ENCODE measurements at regions not wholly inside any gene's neighbourhood (a gene's known extent, or its start where the extent isn't known, plus 50 kb on each side); places are given as distances from the start of the nearest gene placed in this dataset.

- DNase-seq (ENCODE audit: low spot score) (no peak), FAIRE-seq (no peak)
These were observed 154.1 kb downstream of the TRIM29 start for GRCh38 chr11:119983816-119984215.

DNA sequence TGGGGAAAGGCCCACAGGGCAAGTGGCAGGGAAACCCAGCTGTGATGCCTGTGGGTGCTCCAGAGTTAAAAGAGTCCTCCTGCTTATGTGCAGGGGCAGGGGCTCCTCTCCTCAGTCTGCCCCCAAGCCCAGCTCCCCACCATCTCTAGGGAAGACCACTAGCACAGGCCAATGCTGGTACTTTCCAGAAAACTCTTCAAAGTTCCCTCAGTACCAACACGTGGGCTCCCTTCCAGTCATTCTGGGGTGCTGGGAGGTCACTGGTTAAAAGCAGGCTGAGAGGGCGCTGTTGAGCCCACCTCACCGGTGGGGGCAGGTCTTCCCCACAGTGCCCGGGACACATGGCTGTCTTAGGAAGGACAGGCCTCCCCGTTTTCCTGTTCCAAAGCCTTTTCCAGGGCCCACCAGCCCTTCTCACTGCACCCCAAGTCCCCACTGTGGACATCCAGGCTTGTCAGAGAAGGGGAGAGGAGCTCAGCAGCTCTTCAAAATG is 154.6 kb downstream of the TRIM29 start:
- FAIRE-seq: no peak
- DNase-seq (ENCODE audit: low spot score): no peak

DNA sequence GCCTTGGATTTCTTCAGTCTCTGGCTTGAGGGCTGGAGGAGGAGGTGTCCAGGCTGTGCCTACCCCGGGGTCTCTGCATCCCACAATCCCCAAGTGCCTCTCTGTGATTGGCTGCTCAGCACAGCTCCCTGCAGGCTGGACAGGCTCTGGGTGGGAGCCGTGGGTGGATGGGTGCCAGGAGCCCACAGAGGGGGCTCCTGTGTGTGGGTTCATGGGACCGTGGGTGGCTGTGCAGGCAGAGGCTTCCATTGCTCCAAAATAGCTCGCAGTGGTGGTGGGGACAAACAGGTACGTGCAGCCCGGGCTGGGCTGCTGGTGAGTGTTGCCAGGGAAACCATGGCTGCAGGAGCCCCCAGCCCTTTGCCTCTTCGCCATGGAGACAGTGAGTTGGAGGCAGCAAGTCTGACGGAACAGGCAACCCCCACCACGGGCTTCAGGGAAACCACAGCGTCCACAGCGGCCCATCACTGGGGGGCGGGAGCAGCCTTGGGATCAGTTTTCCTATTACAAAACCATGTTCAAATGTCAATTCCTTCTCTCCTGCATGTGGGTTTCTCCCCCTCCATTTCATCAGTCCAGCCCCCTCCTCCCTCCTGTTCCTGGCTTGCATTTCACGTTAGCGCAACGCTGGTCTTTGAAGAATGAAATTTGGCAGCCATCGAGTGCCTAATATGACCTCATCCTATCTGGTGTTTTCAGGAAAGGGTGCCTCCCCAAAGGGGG is 155.2 kb downstream of the TRIM29 start:
- FAIRE-seq (no peak), DNase-seq (ENCODE audit: low spot score) (no peak)

DNA sequence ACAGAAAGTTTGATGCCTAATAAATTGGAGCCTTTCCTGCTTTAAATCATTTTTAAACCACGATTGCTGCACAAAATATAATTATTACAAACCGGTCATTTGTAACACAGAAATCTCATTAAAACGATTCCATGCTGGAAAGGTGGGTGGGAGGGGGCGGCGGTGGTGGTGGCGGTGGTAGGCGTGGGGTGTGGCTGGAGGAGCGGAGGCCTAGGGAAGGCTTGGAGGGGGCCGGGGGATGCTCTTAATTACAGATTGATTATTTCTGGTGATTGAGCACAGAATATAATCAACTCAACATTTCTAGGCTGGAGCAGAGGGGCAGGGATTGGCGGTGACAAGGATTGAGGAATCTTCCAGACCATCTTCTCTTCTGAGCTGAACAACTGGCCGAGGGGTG is 157.5 kb downstream of the TRIM29 start:
- DNase-seq (ENCODE audit: low spot score) (no peak), FAIRE-seq (no peak)

- no peak for DNase-seq (ENCODE audit: low spot score)
- no peak for FAIRE-seq
These were observed 158.2 kb downstream of the TRIM29 start for GRCh38 chr11:119979701-119980100.

GRCh38 chr11:119978696-119979095 is 159.2 kb downstream of the TRIM29 start:
- no peak for FAIRE-seq
- DNase-seq (ENCODE audit: low spot score): no peak

DNA sequence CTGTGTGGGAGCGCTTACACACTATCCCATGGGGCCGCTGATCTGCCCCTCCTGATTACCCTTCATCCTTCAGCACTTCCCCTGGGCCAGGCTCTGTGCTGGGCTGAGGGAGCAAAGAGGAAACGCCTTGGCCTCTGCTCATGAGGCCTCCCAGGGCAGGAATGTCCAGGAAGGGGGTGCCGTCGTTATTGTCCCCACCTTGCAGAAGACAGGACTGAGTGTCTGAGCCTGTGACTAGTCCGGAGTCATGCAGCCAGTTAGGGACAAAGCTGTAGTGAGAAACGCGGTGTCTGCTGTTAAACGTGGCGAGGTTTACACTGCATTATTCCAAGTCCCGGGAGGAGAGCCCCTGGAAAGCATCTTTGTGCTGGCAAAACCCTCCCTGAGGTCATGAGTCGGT is 160.0 kb downstream of the TRIM29 start:
- no peak for DNase-seq (ENCODE audit: low spot score)
- no peak for FAIRE-seq

DNA sequence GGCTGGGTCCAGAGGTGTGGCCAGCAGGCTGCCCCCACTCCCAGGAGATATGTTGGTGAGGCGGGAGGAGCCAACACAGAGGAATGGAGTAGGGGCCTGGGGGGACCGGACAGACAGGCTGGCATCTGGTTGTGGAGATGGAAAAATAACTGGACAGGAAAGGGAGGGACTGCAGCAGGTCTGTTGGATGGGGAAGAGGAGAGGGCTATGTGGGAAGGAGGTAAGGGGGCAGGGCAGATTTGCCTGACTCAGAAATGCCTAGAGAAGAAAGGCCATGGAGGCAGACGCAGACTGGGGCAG is 160.4 kb downstream of the TRIM29 start:
- DNase-seq (ENCODE audit: low spot score) (no peak), FAIRE-seq (no peak)

DNA sequence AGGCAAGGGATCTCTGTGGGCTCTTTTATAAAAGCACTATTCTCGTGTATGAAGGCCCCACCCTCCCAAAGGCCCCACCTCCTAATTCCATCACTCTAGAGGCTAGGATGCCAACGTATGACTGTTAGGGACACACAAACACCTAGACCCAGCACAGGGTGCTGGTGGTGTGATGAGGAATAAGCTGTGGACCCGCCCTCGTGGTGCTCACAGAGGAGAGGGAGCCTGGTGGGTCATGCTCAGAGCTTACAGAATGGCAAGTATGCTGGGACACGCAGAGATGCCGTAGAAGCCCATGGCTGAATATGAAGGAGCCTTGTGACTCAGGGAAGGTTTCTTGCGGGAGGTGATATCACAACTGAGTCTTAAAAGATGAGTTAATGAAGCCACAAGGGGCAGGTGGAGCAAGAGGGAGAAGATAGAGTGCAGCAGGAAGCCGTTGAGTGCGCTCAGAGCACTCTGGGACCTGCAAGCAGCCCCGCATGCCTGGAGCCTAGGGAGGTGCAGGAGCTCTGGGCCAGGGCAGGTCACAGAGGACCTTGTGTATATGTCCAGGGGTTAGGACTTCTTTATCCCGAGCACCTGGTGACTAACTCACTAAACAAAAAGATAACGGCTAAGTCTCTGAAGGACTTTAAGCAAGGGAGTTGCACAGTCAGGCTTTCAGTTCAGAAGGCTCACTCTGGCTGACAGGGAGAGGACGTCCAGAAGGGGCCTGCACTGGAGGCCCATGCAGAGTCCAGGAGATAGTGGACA is 160.9 kb downstream of the TRIM29 start:
- FAIRE-seq (no peak), DNase-seq (ENCODE audit: low spot score) (no peak)

DNA sequence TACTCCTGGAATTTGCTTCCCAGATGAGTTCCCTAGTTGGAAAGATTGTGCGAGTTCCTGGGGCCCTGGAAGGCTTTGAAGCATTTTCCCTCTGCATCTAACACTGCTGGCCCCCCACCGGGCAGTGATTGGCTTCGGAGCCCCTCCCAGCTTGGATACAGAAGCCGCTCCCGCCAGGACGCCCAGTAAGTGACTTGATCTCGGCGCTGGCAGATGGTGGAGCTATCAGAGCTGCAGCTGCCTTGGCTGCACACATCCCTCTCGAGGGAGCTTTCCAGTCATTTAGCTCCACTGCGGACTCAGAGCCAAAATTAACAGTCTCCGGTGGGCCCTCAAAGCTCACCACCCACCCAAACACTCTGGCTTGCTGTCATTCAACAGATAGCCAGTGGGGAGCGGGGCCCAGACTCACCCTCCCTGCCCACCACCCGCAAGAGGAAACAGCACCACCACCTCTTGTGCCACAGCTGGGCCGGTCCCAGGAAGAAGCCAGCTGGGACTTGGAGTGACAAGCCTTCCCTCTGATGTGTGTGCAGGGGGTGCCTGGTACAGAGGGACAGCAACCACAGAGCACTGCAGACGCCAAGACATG is 162.3 kb downstream of the TRIM29 start:
- DNase-seq (ENCODE audit: low spot score) (no peak), FAIRE-seq (no peak)

DNA sequence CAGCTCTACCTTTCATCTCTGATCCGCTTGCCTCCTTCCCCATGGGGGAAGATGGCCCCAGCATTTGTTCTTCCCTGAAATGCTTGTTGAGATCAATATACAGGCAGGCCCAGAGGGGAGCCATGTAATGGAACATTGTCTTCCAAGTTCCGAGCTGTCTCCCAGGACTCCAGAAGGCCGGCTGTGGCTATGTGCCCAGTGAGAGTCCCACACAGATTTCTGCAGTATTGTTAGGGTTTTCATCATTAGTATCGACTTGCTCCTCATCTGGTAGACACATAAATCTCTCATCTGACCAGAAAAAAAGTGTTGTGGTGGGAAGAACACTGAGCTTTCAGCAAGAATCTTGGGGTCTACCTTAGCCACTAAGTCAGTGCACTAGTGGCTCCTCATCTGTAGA is 163.4 kb downstream of the TRIM29 start:
- DNase-seq (ENCODE audit: low spot score) (no peak), FAIRE-seq (no peak)

GRCh38 chr11:119974051-119974450 is 163.9 kb downstream of the TRIM29 start:
- FAIRE-seq (no peak), DNase-seq (ENCODE audit: low spot score) (no peak)

DNA sequence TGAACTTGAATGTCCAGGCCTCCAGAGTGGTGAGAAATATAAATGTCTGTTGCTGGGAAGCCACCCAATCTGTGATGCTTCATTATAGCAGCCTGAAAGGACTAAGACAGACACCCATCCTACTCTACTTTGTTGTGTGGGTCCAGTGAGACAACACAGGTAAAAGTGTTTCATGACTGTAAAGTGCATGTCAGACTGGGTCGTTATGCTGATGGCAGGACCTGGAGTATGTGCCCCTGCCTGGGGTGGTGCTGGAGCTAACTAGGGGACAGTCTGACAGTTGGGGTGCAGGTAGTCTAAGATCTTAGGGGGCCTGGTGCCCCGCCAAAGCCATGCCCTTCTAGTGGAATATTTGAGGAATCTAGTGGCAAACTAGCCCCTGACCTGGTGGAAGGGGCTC is 165.6 kb downstream of the TRIM29 start:
- DNase-seq (ENCODE audit: low spot score) (no peak), FAIRE-seq (no peak)

DNA sequence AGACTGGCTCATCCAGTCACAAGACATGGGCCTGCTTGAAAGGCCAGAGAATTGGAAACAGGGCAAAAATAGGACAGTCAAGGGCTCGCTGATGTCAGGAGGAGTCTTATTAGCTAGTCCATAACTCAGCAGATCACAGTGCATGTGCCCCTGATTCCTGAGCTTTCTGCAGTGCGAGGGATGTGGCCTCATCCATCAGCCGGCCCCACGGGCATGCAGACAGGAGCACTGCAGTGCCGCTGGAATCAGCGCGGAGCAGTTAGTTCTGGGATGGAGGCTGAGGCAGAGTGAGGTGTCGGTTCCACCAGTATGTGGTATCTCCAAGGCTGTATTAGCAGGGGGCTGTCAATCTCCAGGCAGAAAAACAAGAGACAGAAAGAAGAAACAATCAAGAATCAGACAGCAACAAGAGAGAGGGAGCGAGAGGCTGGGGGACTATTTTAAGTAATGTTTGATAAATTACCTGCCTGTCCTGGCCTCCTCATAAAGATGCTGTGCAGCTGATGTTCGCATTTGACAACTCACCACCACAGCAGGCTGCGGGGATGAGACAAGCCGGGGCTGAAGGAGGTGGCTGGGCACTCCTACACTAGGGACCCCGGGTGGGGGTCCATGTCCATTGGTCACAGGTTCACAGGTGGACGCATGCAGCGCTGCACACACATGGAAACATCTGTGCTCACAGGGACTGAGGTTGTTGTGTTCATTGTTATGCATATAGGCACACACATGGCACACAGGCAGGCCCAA is 167.2 kb downstream of the TRIM29 start:
- FAIRE-seq (no peak), DNase-seq (ENCODE audit: low spot score) (no peak)

DNA sequence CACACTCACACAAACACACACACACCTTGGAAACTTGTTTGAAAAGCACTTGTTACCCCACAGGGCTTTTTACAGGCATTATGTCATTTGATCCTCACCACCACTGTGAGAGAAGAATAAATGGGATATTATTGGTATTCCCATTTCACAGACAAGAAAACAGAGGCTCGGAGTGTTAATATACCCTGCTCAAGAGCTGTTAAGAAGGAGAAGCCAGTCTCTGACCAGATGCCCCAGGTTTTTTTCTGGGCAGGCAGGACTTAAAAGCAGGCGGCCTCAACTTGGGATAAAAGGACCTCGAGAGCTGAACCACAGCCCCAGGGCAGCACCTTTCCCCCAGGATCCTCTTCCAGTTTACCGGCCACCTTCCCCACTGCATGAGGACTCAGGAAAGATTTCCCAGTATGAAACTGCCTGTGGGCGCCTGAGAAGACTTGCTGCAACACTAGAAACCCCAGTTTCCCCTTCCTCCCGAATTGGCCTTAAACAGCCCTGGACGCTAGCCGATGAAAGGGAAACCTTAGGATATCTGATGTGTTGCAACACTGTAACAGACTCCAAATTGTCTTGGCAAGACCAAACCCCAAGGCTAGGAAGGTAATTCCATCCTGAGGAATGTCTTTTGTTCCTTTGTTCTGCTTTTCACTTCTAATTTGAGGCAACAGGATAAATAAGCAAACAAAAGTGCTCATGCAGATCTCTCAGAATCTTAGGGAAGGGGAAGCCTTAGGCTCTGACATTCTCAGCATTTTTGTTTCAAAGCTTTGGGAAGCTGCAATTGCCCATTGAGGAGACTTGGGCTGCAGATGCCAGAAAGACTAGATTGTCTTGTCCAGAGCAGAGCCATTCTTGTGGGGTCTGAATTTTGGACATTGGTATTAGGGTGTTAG is 173.5 kb downstream of the TRIM29 start:
- DNase-seq (ENCODE audit: low spot score) (no peak), FAIRE-seq (no peak)

DNA sequence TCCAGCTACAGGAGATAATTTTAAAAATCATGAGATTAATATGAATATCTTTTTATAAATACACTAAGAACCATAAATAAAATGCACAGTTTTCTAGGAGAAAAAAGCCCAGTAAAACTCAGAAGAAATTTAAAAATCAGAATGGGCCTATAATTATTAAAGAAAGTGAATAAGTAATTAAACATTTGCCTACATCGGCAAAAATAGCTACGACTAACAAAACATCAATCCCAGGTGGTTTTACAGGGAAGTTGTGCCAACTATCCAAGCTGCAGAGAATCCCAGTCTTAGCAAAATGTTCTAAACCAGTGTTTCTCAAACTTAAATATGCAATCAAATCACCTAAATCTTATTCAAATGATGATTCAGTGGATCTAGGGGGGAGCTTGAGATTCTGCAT is 180.0 kb downstream of the TRIM29 start:
- no peak for DNase-seq (ENCODE audit: low spot score)
- no peak for FAIRE-seq

- DNase-seq (ENCODE audit: low spot score) (no peak), FAIRE-seq (no peak)
These were observed 185.5 kb downstream of the TRIM29 start for GRCh38 chr11:119952441-119952840.

GRCh38 chr11:119943298-119943655 is 194.6 kb downstream of the TRIM29 start:
- FAIRE-seq (no peak), DNase-seq (ENCODE audit: low spot score) (no peak)

- DNase-seq (ENCODE audit: low spot score) (no peak), FAIRE-seq (no peak)
These were observed 195.2 kb downstream of the TRIM29 start for GRCh38 chr11:119942583-119943297.

DNA sequence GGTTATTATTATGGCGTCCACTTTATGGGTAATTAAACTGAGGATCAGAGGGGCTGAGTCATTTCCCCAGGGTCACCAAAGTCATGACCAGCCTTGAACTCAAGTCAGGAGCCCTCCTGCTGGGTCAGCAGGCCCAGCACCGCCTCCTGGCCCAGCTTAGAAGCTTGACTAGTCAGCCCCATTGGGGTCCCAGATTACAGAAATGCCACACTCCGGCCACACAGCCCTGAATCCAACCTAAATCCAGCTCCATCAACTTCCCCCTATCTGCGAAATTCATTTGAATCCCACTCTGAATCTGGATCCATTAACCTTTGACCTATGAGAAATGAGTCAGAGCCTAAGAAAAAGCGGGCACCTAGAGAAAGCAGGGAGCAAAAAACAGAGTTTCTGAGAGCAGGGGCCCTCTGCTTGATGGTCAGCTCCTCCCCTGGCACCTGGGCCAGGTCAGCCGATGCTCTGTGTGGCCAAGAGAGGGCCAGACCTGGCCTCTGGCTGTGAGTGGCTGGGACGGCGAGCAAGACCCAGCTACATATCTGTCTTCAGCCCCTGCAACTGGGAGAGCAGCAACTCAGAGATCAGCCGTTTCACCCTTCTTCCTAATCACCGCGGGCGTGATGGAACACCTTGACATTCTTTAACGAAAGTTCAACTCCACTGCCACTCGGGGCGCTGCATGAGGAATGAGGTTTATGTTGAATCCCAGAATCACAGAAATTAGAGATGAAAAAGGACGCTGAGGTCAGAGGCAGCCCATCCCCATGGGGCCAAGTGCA is 196.1 kb downstream of the TRIM29 start:
- DNase-seq (ENCODE audit: low spot score) (no peak), FAIRE-seq (no peak)

Data from RCC 7860 (cell line).